GM19455 (cell line): ENCODE measurements at regions not wholly inside any gene's neighbourhood (a gene's known extent, or its start where the extent isn't known, plus 50 kb on each side); places are given as distances from the start of the nearest gene placed in this dataset.
"Not testable (repeated sequence)": the region's sequence is repeated elsewhere in the genome, so short reads cannot be mapped to it uniquely, and the experiment has no call there.

Experiments used
- ATAC-seq: cut with Tn5 transposase; IDR thresholded peaks from one replicate; pipeline ENCODE4 v1.9.1; 2021; ENCODE audit not compliant: unreplicated experiment

- ATAC-seq, result no peak
Observed at GRCh38 chr11:122023614-122024250, 92.3 kb downstream of the BLID start.

GRCh38 chr11:122022646-122023045, 93.4 kb downstream of the BLID start:
- no peak for ATAC-seq

- ATAC-seq, result no peak
Observed at GRCh38 chr11:122020902-122021301, 95.1 kb downstream of the BLID start.

- no peak for ATAC-seq
Observed at GRCh38 chr11:122019908-122020694, 95.9 kb downstream of the BLID start.

GRCh38 chr11:122007601-122008071, 108.4 kb downstream of the BLID start:
- no peak for ATAC-seq

GRCh38 chr11:122004446-122004845, 111.6 kb downstream of the BLID start:
- ATAC-seq, result no peak

- ATAC-seq, result no peak
Observed at GRCh38 chr11:122002926-122003325, 113.1 kb downstream of the BLID start.

GRCh38 chr11:122002047-122002446, 114.0 kb downstream of the BLID start:
- no peak for ATAC-seq

GRCh38 chr11:121999651-122000050, 116.4 kb downstream of the BLID start:
- no peak for ATAC-seq

GRCh38 chr11:121996574-121996973, 119.4 kb downstream of the BLID start:
- ATAC-seq, result no peak

- no peak for ATAC-seq
Observed at GRCh38 chr11:121983901-121984300, 132.1 kb downstream of the BLID start.

GRCh38 chr11:121977914-121978313, 138.1 kb downstream of the BLID start:
- ATAC-seq, result not testable (repeated sequence)

- no peak for ATAC-seq
Observed at GRCh38 chr11:121968638-121969037, 147.4 kb downstream of the BLID start.

- no peak for ATAC-seq
Observed at GRCh38 chr11:121967131-121967704, 148.8 kb downstream of the BLID start.

GRCh38 chr11:121965330-121965729, 150.7 kb downstream of the BLID start:
- ATAC-seq, result no peak

- no peak for ATAC-seq
Observed at GRCh38 chr11:121964591-121964990, 151.4 kb downstream of the BLID start.

- not testable (repeated sequence) for ATAC-seq
Observed at GRCh38 chr11:121963846-121964245, 152.2 kb downstream of the BLID start.

GRCh38 chr11:121961321-121961801, 154.7 kb downstream of the BLID start:
- ATAC-seq, result no peak

- ATAC-seq, result no peak
Observed at GRCh38 chr11:121958971-121959325, 157.1 kb downstream of the BLID start.

- no peak for ATAC-seq
Observed at GRCh38 chr11:121958323-121958970, 157.6 kb downstream of the BLID start.

- ATAC-seq, result no peak
Observed at GRCh38 chr11:121953122-121953521, 162.9 kb downstream of the BLID start.
